NCI-H128 (cell line): ENCODE measurements at regions not wholly inside any gene's neighbourhood (a gene's known extent, or its start where the extent isn't known, plus 50 kb on each side); places are given as distances from the start of the nearest gene placed in this dataset.

Experiments
- DNase-seq: peaks from one replicate; lab custom pipeline; 2025; ENCODE audit not compliant: unreplicated experiment; lab: John Stamatoyannopoulos, UW

DNA sequence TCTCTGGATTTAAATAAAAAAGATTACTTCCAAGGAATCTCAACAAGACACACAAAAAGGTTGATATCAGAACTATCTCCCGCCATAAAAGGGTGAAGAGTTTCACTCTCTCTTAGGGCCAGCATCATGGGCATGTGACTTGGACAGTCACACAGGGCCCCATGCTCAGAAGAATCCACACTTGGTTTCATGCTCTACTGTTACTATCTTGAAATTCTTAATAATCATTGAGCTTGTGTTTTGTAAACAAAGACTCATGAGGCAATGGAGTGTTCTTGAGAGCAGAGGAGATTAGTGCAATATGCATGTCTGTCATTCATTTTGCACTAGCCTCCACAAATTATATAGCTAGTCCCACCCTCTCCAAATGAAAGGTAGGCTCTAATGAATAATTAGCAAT is 58.4 kb downstream of the HMHB1 start:
- no peak for DNase-seq

DNA sequence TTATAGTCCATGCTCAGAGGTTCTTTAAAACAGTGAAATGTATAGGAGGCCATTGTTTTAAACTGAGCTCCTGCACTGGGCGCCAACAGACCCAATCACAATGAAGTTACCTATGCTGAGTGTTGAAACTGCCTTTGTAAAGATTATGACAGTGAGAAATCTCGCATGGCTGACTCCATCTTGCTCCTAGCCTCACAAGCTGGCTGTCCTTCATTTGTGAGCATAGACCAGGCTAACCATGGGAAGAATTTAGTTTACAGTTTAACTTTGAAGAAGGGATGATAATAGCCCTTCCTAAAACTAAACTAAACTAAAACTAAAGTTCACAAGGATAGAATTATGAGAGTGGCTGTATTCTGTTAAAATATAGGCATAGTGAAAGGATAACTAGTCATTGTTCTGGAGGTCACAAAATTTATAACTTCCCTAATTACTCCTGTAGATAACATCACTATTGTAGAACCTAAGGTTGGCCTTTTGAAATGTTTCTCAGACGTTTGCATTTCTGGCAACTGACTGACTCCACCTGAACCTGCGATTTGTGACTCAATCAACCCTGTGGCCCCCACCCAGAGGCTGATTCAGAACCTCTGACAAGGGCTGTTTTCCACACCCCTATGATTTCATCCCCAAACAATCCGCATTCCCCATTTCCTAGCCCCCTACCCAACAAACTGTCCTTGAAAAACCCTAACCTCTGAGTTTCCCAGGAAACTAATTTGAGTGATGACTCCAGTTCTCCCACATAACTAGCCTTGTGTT is 59.1 kb downstream of the HMHB1 start:
- no peak for DNase-seq

DNA sequence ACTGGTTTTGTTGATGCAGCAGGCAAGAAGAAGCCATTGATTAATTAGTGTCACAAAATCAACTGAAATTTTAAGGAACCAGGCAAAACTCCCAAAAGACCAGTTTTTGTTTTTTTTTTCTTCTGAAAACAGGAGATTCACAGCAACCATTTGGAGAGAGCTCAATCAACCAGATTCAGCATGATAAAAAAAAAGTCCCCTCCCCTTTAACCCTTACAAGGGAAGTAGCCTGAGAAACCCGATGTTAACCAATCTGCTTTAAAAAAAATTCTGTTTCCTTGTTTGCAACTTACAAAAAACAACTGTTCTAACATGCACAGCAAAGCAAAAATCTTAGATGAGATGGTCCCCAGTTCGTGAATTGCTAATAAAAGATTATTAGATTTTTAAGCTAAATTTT is 59.7 kb downstream of the HMHB1 start:
- DNase-seq: no peak

DNA sequence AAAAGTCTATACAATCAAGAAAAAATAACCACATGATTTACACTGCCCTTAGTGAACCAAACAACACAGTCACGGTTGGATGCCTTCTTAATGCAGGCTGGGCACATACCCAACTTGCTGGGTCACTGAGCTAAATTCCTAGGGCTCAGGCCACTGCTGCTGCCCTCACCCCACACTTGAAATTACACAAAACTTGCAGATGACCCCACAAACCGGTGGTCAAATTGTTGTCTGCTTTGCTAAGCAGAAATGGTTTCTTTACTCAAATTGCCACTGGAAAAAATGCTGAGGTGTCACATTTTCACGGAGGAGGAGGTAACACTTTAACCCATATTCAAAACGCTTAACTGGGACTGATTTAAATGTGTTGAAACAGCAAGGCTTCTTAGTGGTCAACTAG is 62.4 kb downstream of the HMHB1 start:
- DNase-seq: no peak

DNA sequence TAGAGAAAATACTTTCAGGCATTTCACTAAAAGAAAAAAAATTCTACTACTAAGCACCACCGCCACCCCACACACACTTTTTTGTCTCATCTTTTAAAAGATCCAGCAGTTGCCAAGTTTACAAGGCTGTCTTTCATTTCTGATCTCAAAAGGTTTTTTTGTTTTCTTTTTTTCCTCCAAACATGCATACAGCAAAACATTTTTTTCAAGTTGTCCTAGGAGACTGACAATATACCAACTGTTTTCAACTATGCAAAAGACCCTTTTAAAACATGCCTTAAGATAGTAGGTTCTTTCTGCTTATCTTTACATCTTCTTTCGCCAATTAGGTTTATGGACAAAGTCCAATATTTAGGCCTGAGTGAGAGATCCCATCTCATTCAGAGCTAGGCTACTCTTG is 65.2 kb downstream of the HMHB1 start:
- no peak for DNase-seq

DNA sequence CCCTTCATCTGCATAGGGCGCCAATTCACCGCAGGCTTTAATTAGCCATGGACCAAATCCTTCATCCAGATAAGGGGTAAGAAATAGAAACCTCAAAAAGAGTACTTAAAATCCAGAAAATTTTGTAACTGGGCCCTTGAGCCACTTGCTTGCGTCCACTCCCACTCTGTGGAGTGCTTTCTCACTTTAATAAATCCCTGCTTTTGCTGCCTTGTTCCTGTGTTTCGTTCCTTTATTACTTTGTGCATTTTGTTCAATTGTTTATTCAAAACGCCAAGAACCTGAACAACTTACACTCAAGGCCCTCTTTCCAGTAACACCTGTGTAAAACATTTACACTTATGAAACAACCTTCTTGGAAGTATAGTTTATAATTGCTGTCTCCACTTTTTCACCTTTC is 66.5 kb downstream of the HMHB1 start:
- no peak for DNase-seq

DNA sequence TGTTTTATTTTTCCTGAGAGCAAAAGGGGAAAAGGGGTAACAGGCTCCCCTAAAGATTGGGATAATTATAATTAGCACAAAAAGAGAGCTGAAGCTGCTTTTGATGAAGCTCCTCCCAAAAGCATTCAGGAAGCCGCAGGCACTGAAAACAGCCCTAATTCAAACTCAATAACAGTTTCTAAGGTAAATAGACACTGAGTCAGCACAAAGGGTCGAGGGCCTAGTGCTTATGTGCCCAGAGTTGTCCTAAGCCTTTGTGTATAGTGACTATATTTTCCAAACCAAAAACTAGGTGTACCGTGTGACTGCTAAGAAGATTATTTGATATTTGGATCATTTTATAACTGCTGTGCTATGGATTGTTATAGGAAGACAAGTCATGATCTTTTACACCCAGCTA is 67.7 kb downstream of the HMHB1 start:
- no peak for DNase-seq

DNA sequence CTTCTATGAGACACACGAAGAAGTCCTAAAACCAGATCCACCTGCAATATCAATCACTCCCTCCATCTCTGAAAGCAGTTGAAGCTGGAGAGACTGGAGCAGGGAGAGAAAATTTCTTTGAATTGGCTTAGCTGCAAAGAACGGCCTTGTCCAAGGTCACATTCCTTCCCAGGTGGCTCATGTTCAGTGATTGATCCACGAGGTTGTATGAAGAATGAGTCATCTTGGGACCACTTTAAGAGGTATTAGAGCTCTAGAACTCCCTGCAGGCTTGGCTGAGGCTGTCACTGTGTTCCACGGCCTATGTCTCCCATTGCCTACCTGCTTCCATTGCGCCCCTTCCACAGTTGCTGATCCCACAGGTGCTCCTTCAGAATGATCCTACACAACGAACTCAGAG is 68.2 kb downstream of the HMHB1 start:
- DNase-seq: no peak

DNA sequence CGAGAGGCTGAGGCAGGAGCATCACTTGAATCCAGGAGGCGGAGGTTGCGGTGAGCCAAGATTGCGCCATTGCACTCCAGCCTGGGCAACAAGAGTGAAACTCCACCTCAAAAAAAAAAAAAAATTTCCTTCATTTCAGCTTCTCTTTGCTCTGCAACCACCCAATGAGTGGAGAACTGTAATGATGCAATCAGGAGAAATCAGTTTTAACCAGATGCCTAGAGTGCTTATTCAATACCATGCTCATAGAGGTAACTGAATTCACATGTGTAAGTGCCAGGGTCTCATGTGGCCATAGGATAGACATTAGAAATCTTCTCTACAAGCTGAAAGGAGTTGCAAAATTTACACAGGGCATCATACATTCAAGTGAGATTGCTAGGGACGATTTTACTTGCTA is 70.6 kb downstream of the HMHB1 start:
- no peak for DNase-seq

DNA sequence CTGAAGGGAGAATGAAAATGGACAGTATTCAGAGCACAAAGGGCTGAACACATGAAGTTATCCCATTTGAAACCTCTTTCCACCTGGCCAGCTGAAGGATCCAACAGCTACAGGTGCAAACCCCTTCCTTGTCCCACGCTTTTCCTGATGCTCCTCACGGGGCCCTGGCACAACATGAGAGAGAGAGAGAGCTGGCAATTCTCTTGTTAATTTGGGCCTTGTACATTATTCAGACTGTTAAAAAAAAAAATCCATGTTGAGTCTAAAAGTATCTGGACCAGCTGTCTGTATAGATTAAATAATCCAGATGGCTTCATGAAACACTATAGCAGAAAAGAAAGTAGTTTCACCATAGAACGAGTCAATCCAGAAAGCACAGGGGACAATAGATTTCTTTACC is 74.1 kb downstream of the HMHB1 start:
- DNase-seq: no peak

DNA sequence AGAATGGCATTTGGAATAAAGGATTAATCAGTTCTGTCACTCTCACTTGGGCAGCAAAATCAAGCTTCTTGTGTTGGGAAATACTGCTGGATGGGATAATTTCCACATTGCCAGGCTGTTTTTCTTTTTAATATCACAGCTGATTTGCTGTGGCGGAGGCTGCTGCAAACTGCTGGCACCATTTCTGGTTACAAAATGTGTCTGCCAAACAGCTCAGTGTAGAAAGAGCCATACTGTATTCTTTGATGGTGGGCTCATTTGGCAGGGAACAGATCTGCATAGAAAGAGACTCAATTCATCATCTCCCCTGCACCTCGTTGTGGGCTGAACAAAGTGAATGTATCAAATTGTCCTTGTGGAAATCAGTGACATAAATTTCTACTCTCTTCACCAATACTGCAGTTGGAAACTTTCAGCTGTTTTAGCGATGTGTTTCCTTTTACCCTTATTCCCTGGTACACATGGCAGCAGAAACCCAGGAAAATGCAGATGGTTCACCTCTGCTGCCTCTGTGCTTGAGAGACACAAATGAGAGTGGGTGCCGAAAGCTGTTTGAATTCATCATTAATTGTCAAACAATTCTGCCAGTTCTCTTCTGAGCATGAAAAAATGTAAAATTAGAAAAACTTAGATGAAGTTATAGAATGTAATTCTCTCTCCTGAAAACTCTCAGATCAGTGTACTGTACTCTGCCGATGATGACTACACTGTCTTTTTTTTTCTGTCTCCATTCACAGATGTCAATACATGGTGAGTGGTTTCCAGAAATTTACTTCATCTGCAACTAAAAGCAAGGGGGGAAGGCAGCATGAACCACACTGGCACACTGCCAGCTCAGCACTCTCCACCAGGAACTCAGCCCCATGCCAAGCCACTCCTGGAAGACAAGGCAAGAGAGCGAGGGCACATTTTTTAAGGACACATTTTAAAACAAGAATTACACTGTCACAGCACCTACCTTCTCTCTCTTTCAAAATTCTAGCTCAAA is 75.0 kb downstream of the HMHB1 start:
- DNase-seq: peak; percentile 38

DNA sequence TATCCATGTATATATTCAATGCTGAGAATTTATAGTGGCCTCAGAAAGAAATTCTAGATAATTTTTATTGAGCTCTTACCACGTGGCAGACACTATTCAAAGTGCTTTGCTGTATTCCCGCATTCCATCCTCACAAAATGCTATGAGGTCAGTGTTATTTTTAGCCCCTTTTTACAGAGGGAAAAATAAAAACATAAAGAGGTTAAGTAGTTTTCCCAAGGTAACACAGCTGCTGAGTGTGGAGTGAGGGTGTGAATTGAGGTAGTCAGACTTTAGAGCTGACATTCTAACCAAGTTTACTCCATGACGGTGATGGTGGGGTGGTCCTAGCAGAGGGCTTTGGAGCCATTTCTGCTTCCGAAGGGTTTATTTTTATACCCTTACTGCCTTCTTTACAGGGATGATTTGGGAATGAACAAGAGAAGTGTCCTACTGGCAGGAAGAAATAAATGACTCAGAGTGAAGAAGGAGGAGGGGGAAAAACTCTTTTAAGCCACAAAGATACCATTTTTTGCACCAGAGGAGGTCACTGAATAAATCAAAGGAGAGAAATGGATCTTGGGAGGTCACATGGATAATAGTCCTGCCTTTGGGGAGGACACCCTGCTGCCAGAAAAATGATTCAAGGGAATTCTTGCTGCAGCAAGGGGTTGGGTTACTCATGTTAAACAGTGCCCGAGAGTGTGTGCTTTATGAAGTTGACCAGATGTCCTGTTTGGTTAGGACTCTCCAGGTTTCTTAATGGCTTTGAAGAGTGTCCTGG is 76.1 kb downstream of the HMHB1 start:
- DNase-seq: no peak

DNA sequence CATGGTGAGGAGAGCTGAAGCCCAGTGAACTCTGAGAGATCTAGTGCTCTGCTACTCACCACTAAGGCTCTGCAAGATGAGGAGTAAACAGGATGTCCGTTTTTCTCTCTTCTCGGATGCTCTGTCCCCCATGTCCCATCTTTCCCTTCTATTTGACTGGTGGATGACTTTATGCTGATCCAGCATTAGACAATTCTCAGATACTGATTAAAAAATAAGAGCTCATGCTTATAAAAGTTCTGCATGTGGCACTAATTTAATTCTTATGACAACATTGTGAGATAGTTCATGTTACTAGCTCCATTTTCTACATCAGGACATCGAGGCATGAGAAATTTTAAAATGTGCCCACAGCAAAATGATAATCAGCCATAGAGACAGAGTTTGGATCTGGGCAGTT is 77.0 kb downstream of the HMHB1 start:
- no peak for DNase-seq

DNA sequence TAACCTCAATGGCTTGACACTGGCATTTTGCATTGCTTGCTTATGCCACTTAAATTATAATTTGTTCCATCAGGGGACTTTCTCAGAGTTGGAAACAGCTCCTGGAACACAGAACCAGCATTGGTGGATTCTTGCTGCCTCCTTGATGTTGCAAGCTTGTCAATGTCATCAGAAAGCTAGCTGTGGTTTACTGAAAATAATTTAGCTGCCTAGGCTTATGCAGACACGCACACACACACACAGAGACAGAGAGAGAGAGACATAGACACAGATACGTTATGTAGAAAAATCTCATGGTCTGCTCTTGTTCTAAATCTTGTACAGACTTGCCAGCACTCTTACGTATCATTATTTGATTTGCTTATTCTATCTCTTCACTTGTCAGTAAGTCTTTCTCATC is 78.0 kb downstream of the HMHB1 start:
- DNase-seq: no peak

DNA sequence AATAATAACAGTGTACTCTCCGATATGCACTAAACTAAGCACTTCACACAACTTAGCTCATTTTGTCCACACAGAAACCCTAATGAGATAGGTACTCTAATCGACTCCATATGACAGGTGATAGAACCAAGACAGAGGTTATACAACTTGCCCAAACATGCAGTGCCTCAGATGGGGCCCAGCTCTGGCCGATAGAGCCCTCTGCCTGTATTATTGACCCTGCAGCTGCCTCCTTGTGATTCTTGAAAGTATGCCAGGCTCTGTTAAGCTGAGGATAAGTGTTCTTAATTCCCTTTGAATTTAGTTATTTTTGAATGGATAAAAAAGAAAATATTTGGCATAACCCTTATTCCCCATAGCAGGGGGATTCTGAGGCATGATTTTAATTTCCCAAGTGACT is 78.5 kb downstream of the HMHB1 start:
- DNase-seq: peak; percentile 22

DNA sequence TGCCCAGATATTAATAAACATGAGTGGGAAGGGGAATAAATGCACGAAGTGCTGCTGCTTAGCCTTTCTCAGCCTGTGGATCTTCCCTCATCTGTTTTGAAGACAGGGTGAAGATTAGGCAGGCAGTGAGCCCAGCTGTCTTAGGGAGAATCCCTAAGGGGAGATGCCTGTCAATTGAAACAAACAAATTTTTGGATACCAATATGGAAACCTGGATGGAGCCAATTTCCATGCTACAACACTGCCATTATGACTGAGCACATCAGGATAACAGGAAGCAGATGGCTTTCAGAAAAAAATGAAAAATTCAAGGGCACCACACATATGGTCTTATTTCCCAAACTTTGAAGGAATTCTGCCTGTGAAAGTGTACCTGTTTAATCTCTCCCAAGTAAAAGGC is 80.3 kb downstream of the HMHB1 start:
- no peak for DNase-seq

DNA sequence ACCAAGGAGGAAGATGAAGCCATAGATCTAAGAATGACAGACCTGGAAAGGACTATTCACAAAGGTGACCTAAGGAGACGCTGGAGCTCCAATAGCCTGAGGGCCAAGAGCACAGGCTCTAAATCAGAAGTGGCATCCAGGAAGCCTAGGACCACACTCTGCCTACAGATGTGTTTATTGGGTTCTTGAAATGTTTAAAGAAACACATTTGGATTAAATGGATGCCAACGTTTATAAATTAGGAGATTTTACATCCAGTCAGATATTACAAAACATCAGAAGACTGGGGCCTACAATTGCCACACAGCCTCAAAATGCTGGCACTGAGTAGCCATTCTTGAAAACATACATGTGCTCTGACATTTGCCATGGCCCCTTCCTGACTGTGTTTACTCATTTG is 80.9 kb downstream of the HMHB1 start:
- no peak for DNase-seq

DNA sequence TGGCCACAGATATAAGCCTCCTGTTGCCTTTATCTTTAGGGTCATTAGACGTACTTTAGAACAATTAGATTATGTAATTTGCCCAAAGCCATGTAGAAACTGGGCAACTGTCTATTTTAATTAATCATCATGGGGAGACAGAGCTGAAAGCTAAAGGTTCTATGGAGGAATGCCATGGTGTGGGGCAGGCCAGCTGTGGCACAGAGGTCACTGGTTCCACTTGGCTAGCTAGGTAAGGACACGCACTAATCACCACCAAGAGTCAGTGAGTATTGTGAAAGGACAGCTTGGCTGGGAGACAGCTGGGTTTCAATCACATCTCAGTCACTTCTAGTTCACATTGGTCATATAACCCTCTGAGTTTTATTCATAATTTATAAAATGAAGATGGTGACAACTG is 81.7 kb downstream of the HMHB1 start:
- no peak for DNase-seq

DNA sequence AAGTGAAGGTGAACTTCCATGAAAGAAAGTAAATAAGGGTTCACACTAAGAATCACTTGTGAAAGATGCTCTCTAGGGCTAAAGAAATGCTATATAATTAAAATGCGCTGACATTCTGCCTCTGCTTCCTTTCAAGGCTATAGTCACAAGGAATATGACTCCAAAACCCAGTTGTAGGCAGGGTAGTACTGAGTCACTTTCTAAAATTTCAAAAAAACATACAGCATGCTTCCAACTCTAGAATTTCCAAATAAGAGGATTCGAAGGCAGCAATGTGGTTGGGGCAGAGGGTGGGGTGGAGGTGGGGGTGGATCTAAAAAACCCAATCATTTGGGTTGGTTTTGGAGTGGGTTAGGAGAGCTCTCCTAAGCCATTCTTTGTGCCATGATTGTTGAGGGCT is 84.6 kb downstream of the HMHB1 start:
- no peak for DNase-seq

DNA sequence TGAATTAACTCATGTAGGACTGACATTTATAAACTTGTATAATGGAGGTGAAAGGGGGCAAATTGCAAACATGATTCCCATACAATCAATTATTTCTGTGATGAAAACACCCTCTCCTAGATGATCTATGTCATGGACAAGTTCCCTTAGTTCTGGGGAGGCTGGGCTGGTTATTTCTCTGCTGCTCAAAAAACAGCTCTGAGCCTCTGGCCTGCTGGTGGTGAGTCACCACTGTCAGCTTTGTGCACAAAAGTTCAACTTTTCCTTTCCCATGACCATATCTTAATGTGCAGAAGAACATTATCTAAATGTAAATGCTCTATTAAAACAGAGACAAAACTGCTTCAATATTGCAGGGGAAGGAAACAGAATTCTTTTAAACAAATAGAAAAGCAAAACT is 85.0 kb downstream of the HMHB1 start:
- no peak for DNase-seq

DNA sequence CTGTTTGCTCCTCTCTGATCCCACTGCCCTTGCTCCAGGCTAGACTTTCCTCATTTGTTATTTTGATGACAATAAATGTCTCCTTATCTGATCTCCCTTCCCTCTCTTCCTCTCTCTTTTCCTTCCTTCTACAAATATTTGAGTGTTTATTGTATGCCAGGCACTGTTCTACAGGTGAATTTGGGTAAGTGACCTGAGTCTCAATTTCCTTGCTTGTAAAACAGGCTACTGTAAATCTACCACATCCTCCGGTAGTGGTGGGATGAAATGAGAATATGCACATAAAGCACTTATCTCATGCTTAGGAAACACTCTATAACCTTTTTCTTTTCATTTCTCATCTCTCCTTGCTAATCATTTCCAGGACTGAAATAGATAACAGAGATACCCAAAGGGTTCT is 86.4 kb downstream of the HMHB1 start:
- DNase-seq: no peak
